Midbrain (tissue), 1 donor: ENCODE measurements at regions not wholly inside any gene's neighbourhood (a gene's known extent, or its start where the extent isn't known, plus 50 kb on each side); places are given as distances from the start of the nearest gene placed in this dataset.
A peak's percentile ranks its signal among the peaks of the same experiment; 100 is the strongest.

ENCODE experiments used
- DNase-seq: peaks from one replicate; lab custom pipeline; 2025; lab: John Stamatoyannopoulos, UW

DNA sequence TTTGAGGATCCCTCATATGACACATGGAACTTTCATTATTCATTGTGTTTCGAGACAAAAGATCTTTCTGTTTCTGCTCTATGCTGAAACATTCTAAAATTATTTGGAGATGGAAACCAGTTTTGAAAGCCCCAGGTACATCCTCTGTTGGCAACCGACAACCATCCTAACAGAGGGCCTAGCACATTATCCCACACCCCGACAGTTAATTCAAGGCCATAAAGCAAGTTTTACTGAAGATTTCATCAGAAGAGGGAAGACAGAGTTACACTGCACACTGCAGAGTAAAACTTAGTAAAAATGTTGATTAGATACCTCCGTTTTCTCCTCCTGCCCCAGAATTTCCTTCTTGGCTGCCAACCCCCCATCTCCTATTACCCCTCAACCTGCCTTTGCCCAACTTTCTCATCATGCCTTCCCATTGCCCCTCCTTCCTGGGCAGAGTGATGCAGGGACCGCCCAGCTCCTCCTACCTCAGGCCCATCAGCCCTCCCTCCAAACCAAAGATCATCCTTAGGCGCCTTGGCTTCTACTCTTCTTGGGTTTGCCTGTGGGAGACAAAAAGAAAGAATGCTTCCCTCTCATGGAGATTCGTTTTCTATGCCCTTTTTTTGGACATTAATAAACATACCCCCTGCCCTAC, 52.9 kb upstream of the CITED4 start:
- DNase-seq, result peak; percentile 74

DNA sequence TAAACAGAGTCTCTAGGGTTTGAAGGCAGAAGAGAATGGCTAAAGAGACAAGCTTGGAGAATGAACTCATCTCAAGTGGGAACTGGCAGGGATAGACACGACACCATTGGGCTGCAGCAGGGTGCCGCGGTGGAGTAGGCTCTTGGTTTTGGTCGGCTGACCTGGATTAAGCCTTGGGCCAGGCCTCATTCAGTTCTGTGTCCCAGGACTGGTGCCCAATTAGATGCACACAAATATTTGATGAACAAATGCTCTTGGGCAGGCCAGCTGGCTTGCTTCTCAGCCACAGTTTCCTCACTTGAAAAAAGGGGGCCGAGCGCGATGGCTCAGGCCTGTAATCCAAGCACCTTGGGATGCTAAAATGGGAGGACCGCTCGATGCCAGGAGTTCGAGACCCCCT, 53.4 kb upstream of the CITED4 start:
- DNase-seq, result no peak

DNA sequence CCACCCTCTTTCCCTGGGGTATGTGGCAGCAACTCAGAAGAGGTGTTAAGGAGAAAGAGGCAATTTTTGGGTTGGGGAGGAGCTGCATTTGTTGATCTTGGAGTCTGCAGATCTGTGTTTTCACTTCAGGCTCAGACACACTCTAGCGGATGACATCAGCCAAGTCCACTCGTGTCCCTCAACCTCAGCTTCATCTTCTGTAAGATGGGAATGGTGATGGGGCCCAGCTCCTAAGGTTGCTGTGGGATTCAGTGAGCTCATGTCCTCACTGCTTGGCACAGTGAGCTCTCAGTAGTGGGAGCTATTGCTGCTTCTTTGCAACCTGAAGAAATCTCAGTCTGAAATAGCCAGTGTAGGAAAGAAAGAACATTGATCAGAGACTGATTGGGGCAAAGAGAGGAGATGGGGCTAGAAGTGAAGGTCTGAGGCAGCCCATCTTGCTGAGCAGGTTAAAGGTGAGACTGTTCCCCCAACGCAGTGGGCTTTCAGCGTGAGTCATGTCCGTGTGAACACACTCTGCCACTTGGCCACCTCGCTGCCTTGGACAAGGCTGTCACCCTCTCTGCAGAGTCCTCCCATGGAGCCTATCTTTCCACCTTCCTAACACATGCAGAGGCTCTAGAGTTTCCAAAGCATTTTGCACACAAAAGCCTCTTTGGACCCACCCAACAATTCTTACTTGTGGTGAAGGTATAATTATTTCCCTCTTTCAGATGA, 56.0 kb upstream of the CITED4 start:
- no peak for DNase-seq

DNA sequence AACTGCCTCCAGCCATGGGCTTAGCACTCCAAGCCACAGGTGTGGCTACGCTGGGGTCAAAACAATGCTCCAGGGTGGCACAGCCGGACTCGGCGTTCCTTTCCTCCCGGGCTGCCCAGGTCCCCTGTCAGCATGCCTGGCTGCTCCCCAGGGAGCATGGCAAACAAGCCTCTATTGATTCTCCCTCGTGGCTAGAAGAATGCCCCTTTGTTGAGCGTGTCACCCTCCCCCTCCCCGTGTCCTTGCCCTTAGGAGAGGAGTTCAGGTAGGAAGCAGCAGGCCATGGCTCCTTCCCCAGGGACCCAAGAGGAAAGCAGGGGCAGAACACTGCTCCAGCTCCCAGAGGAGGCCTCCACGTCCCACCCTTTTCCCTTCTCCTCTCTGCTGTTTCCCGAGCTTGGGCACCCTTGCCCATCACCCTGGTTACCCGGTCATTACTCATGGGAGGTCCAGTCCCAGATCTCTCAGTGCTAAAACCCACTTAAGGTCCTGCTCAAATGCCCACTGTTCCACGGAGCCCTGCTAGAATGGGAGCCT, 57.4 kb upstream of the CITED4 start:
- DNase-seq, result peak; percentile 86

DNA sequence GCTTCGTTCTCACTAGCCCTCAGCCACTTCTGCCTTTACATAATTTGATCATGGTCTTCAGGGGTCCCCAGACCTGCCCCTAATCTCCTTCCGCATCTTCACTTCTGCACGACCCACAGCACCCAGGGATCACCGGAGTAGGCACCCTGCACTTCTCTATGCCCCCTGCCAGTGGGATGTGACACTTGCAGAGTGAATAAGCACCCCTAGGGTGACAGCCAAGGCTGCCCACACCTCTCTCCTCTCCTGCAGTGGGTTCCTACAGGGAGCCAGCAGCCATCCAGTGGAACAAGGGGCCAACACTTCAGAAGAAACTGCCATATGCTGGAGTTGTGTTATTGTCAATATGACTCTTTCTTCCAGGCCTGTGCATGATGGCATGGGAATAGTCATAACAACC, 58.0 kb upstream of the CTPS1 start:
- DNase-seq, result no peak

DNA sequence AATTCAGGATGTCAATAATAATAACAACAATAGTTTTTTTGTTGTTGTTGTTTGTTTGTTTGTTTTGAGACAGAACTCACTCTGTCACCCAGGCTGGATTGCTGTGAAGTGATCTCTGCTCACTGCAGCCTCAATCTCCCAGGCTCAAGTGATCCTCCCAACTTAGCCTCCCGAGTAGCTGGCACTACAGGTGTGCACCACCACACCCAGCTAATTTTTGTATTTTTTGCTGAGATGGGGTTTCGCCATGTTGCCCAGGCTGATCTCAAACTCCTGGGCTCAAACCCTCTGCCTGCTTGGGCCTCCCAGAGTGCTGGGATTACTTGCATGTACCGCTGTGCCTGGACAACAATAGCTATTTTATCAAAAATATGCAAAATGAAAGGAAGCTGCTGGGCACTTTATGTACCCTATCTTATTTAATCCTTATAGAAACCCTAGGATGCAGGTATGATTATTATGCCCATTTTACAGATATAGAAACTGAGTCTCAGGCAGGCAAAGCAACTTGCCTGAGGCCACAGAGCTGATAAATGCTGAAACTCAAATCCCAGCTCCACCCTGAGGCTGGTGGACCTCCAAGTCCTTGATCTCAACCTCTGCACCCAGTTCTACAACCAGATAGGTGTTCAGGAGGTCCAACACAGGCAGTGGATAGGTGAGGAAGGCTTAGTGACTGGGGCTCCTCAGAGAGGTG, 57.4 kb upstream of the CTPS1 start:
- no peak for DNase-seq

DNA sequence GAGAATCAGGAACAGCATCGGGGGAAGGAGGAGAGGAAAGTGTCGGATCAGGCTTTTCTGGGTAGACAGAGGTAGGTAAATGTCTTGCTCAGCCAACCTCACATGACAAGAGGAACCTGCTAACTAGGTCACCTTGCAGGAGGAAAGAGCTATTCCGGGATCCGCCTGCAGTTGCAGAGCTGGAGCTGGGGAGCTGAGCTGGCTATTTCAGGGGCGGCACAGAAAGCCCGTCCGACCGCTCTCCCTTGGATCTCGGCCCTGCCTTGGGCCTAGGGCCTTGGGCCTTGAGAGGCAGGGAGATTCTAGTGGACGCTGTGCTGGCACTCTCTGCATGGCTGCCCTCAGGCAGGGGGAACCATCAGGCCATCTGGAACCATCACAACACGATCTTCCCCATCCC, 56.5 kb upstream of the CTPS1 start:
- DNase-seq, result peak; percentile 19

DNA sequence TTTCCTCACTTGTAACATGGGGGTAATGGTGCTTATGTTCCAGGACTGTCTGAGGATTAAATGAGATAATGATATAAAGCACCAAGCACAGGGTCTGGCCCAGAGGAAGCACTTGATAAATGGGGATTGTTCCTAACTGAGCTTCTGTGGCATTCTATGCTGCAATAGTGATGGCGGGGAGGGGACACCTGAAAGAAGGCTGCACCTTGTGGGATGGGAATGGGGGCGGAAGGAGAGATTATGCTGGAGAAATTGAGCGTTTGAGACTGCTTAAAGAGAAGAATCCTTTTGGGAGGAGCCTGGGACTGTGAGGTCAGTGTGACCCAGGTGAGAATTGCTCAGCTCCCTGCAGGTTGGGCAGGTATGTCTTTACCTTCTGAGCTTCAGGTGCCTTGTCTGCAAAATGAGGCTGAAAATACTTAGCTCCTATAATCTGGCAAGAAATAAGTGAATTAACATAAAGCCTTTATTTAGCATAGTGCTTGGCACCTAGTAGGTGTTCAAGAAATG, 55.9 kb upstream of the CTPS1 start:
- DNase-seq, result no peak

DNA sequence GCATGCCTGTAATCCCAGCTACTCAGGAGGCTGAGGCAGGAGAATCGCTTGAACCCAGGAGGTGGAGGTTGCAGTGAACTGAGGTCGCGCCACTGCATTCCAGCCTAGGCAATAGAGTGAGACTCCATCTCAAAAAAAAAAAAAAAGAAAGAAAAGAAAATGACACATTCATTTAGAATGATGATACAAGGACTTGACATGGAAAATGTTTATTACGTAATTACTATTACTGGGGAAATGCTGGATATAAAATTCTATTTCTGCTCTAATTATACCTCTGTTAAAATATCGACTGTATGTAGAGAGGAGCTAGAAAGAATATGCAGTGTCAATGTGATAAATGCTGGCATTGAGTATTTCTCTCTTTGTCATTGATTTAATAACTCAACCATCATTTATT, 54.7 kb upstream of the CTPS1 start:
- DNase-seq, result no peak

DNA sequence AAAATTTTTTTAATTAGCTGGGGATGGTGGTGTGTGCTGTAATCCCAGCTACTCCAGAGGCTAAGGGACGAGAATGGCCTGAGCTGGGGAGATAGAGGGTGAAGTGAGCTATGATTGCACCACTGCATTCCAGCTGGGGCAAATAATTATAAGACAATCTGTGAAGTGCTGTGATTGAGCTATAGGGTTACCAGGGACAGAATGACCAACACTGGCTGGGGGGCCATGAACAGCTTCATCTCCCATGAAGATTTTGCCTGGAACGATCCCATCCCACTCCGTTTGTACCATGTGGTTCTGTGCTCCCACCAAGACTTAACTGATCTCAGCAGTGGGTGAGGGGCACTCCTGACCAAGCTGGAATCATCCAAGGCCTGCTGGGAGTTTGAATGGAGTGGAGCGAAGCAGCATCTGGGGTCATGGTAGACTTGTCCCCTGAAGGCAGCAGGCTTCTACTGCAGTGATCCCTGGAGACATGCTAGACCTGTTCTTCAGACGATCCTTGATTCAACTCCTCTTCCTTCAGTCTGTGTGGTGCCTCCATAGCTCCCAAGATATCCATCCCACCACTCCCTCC, 53.6 kb upstream of the CTPS1 start:
- no peak for DNase-seq

DNA sequence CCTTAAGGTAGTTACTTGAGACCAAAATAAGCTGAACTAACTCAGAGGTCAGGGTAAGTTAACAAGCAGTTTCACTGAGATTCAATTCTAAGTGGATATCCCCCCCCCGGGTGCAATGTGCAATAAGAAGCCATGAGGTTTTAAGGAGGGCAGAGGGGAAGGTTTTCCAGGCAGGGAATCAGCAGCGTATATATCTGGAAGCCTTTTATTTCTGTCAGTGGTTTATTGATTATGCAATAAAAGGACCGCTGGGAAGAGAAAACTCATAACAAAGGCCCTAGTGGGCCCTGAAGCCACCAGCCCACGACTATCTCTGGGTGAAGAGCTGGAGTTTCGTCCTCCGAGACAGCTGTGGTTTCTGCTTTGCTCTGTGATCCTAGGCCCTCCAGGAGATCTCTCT, 53.1 kb upstream of the CTPS1 start:
- DNase-seq, result no peak

DNA sequence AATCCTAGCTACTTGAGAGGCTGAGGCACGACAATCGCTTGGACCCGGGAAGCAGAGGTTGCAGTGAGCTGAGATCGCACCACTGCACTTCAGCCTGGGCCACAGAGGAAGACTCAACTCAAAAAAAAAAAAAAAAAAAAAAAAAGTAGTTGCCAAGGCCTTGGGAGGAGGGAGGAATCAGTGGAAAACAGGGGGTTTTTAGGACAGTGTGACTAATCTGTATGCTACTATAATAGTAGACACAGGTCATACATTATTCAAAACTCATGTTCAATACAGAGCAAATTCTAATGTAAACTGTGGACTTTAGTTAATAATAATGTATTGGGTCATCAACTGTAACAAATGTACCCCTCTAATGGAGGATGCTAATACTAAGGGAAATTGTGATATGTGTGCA, 51.7 kb upstream of the CTPS1 start:
- DNase-seq, result no peak

DNA sequence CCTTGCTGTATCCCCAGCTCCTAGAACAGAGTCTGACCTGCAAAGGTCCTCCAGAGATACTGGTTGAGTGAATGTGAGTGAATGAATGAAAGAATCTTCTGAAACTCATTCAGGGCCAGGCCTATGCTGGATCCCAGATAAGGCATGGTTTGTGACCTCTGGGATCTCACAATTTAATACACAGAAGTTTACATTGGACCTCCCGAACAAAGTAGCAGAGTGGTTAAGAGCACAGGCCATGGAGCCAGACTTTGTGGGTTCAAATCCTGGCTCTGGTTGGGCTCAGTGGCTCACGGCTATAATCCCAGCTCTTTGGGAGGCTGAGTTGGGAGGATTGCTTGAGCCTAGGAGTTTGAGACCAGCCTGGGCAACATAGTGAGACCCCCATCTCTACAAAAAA, 50.8 kb upstream of the CTPS1 start:
- no peak for DNase-seq

DNA sequence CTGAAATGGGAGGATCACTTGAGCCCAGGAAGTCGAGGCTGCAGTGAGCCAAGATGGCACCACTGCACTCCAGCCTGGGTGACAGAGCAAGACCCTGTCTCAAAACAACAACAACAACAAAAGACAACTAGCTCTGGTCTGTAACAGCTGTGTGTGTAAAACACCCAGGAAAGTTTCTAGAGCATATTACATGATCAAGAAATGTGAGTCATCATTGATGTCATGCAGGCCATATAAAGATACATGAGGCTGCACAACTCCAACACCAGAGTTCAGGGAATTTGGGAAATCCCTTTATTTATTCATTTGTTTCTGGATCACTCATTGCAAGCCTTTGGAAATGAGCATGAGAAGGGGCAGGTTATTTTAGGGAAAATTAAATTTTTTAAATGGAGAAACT, 50.3 kb upstream of the CTPS1 start:
- DNase-seq, result no peak
